GM18511 (cell line): ENCODE measurements at regions not wholly inside any gene's neighbourhood (a gene's known extent, or its start where the extent isn't known, plus 50 kb on each side); places are given as distances from the start of the nearest gene placed in this dataset.

Experiments
- ATAC-seq: cut with Tn5 transposase; IDR thresholded peaks from one replicate; pipeline ENCODE4 v1.9.1; 2021; ENCODE audit warnings: mild to moderate bottlenecking, moderate library complexity; ENCODE audit not compliant: unreplicated experiment

DNA sequence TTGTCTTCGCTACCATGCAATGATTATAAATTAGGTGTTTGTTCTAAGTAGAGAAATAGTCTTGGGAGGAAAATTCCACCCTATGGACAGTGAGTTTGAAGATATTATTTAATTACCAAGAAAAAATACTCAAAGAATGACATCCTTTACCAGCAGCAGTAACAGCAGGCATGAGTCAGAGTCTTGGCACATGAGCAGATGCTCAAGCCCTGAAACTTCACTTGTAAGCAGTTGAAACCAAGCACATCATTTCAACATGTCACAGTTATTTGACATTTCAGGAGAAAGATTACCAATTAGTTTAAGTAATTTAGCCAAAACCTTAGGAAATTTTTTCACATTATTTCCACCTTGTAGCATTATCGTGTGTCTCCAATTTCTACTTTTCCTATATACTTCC is 99.2 kb downstream of the C12orf50 start:
- no peak for ATAC-seq

DNA sequence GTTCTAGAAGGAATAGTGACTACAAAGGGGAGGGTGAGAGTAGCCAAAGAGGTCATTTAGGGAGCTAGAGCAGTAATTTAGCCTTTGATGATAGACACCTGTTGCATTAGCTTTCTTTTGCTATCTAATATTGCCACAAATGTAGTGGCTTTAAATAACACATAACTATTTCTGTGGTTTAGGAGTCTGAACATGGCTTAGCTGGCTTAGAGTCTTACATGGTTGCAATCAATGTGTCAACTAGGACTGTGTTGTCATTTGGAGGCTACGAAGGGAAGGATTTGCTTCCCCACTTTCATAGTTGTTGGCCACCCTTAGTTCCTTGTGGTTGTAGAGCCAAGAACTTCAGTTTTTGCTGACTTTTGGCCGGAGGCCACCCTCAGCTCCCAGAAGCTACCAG is 99.9 kb downstream of the C12orf50 start:
- ATAC-seq = no peak

DNA sequence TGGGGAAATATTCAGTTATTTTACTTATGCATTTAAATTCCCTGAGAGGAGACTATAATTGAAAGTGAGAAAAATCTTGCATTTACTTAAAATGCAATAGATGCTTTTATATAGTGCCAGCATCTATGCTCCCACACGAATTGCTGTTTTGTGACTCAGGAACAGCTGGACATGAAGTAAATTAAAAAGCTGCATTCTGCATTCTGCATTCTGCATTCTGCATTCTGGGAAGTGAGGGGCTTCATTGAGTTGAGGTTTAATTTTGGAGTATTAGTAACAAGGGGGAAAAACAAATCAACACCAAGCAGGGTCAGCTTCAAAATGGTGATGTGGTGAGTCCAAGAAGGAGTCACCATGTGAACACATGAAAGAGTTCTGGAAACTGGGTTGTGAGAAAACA is 101.2 kb downstream of the C12orf50 start:
- ATAC-seq = no peak

DNA sequence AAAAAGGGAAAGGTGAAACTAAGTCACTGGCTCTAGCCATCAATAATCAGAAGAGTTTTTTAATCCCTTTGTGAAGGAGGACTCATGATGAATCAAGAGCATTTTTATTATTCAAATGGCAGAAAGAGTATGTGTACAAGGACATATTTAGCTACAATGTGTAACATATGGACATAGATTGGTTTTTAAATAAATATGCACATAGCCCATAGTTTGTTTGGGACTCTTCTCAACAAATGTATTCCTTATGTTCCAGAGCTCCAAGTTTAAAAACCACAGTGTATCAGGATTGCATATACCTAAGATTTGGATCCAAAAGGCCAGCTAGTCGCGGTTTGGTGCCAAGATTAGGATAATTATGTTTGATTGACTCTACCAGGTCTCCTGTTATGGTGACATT is 104.2 kb downstream of the C12orf50 start:
- no peak for ATAC-seq

- ATAC-seq = no peak
Measured at GRCh38 chr12:87924149-87924548, 105.1 kb downstream of the C12orf50 start.

DNA sequence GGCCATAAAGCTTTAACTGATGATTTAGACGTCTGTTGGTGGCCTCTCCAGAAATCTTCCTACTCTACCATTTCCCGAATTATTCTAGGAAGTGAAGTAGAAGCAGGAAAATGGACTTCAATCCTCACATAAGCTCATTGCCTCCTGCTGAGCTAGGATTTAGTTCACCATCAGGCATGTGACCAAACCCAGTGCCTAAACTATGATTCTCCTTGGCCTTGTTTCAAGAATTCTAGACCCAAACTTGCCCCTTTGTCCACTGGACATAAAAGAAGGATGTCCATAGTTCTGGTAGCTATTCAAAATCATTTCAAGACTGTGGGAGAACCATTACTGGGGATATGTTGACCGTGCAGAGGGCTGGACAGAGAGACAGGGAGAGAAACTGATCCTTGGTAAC is 105.8 kb downstream of the C12orf50 start:
- no peak for ATAC-seq

GRCh38 chr12:87922736-87923135 is 106.5 kb downstream of the C12orf50 start:
- no peak for ATAC-seq

DNA sequence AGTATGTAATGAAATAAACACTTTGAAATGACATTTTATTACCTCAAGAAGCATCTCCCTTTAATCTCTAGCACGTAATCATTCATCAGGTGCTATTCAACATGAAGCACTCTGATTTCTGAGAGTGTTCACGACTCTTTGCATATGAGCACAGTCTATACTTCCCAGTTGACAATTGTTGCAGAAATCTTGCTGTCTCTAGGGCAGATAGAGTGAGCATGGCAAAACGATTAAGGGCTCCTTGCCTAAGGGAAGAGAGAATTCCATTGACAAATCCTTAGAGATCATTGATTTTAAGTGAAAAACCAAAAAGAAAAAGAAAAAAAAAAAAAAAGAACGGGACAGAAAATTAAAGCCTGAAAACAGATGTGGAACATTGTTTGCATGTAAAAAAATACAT is 107.6 kb downstream of the C12orf50 start:
- no peak for ATAC-seq

GRCh38 chr12:87920139-87920538 is 109.1 kb downstream of the C12orf50 start:
- no peak for ATAC-seq

GRCh38 chr12:87901457-87901856 is 127.7 kb downstream of the C12orf50 start:
- ATAC-seq = no peak

DNA sequence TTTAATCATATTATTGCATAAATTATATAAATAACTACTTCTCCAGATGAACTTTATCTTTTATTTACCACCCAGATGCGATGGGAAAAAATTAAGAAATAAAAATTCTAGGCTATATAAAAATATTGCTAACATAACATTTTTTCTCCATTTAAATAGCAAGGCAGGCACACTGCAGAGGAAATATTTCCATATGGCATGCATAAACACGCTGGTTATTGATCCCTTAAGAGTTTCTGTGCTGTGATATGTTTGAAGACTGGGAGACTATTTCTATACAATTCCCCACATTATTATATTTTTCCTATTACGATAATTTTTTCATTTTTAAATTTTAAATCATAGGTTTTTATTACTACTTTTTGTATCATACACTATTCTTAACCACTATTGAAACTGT is 131.5 kb downstream of the C12orf50 start:
- no peak for ATAC-seq

- ATAC-seq = no peak
Measured at GRCh38 chr12:87883806-87884205, 145.4 kb downstream of the C12orf50 start.

- no peak for ATAC-seq
Measured at GRCh38 chr12:87879141-87879540, 150.1 kb downstream of the C12orf50 start.

- ATAC-seq = no peak
Measured at GRCh38 chr12:87870493-87871460, 158.4 kb downstream of the C12orf50 start.

- no peak for ATAC-seq
Measured at GRCh38 chr12:87870061-87870460, 159.1 kb downstream of the C12orf50 start.

GRCh38 chr12:87866578-87867292 is 162.5 kb downstream of the C12orf50 start:
- ATAC-seq = no peak

- ATAC-seq = no peak
Measured at GRCh38 chr12:87861791-87862190, 167.4 kb downstream of the C12orf50 start.

GRCh38 chr12:87853448-87854003 is 175.7 kb downstream of the C12orf50 start:
- no peak for ATAC-seq

DNA sequence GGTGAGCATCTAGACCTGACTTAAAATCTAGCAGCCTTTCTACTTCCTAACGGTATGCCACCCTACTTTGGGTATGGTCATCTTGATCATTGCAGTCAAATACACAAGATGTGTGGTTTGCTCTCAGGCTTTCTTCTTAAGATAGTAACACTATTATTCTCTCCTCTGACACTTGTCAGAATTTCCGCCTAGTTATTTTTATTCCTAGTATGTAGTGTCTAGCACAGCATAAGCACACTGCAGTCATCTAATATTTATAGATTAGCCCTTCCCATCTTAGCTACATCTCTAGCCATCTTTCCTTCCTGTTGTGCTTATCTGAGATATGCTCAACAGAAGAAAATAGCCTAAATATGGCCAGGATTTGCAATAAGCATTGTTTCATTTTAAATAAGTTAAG is 180.1 kb downstream of the C12orf50 start:
- ATAC-seq = no peak

DNA sequence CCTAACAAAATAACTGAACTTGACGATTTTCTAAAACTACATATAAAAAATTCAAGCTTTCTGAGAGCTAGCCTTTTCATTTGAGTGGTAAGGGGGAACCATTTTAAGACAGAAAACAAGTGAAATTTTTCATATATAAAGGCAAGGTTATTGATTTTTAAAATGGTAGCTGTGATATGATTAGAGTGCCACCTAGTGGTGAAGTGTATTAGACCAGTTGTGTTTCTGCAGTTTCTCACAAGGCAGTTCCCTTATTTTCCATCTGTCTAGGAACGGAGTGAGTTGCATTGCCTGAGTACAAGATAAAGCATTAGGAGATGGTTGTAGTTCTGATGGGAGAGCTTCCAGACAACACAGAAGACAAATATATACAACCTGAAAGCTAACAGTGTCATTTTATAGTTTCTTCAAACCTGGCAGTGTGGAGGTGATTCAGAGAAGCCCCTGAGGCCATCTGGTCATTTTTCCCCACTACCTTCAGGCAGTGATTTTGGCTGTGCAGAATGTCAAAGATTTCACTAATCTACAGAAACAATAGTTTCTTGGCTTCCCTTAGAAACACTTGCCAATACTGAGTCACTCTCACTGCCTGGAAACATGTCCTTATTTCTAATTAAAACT is 180.8 kb downstream of the C12orf50 start:
- peak; percentile 84 for ATAC-seq

DNA sequence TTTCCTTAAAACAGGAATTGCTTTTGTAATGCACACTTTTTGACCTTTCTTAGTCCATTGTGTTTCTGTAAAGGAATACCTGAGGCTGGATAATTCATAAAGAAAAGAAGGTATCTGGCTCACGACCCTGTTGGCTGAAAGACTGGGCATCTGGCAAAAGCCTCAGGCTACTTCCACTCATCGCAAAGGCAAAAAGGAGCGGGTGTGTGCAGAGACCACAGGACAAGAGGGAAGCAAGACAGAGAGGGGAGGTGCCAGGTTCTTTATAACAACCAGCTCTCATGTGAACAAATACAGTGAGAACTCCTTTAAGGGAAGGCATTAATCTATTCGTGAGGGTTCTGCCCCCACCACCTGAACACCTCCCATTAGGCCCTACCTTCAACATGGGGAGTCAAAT is 182.1 kb downstream of the C12orf50 start:
- no peak for ATAC-seq
